Activated CD4-positive, alpha-beta T cell treated with anti-CD3 and anti-CD28 coated beads, Interleukin-2, Interleukin-6, amounts not matched to agents 100 ng/mL and 50 ng/mL, durations not matched to agents 16 hours and 8 hours (primary cell): ENCODE measurements at regions not wholly inside any gene's neighbourhood (a gene's known extent, or its start where the extent isn't known, plus 50 kb on each side); places are given as distances from the start of the nearest gene placed in this dataset.

Experiments
- DNase-seq: peaks from one replicate; pipeline ENCODE4 v3.0.0-alpha.2; 2020

DNA sequence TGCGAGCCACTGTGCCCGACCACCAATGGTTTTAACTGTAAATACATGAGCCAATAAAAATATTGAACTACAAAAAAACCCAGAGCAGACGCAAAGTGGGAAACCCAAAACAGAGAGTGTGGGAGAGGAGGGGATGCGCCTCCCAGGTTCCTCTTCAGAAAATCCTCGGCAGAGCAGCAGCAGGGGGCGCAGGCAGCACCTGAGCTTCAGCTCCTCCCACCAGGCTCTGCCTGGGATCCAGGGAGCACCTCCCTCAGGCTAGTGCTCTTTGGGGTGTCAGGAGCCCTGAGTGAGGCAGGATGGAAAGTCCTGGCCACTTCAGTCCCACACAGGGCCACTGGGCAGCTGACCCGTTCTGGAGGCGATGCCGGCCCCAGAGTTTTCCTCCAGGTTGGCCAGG is 536.9 kb upstream of the CDH4 start:
- DNase-seq, result no peak

DNA sequence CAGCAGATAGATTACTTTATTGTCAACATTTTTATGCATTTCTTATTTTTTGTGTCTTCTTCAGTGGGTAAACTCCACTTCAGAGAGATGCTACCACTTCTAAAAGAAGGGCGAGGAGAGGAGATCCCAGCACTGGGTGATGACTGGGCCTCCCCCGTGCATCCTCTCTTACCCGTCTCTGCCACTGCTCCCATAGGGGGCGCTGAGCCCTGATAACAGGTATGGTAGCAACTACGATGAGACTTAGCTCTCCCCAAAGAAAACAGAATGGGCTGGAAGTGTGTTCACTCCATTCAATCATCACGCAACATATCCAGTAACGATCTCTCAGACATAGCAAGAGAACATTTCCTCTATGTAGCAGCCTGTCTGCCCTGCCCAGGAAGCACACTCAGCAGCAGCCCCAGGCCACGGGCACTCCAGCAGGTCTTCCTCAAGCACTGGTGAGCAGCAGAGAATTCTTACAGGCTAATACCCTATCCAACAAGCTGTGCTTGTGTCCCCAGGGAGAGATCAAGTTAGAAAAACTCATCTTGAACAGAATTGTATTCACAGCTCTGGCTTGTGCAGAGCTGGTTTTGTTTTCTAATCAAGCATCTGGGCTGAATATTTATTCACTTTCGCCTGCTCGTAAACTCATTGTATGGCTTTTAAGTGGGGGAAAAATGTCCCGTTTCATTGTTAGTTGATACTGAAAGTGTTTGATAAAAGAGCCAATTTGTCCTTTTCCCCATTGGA is 533.1 kb upstream of the CDH4 start:
- peak; percentile 12 for DNase-seq

DNA sequence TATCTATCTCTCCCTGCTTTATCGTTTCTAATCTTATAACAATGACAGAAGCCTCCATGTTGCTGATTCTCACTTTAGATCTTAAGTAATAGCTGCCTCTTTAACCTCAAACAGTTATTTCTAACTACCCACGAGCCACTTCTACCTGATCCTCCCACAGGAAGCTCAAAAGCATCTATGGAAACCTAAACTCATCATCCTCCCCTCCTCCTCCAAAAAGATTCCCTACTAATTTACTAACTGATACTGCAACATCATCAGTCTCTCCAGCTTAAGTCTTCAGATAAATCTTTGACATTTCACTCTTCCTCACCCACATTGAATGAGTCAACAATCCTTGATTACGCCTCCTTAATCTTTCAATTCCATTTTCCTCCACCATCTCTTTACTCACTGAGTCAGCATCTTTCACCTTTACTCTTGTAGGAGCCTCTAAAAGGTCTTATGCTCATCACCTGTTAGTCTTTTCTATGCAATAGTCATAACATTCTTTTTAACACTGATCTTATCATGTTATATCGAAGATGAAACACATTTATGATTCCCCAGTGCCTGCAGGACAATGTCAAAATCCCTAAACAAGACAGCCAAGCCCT is 526.7 kb upstream of the CDH4 start:
- DNase-seq, result no peak

DNA sequence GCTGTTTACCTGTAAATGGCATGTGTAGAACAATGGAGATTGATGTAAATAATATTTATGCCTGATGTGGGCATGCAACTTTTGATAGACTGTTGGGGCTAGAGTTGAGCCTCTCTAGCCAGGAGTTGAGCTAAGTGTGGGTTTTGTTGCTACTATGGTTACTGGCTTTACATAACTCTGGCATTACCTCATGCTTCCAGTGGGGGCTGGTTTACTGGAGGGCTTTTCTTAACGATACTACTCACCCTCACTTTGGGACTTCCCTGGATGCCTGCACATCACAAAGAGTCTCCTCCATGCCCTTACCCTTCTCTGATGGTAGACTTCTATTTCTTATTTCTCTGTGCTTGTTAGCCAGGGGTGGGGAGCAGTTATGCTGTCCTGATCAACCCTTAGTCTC is 524.6 kb upstream of the CDH4 start:
- DNase-seq, result no peak

DNA sequence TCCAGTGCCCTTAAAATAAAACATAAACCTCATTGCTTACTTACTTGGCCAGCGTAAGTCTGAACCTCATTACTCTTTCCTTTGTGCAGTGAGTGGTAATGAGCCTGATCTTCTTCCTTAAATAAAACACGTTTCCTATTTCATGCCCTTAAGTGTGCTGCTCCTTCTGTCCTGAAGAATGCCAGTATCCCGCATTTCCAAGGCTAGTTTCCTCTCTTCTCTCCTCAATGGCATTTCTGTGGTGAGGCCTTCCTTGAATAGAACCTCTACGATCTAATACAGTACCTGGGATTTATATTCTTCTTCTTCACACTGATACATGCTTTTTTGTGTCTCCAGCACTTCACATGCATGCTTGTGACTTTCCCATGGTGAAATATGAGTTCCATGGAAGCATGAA is 523.4 kb upstream of the CDH4 start:
- DNase-seq, result no peak

DNA sequence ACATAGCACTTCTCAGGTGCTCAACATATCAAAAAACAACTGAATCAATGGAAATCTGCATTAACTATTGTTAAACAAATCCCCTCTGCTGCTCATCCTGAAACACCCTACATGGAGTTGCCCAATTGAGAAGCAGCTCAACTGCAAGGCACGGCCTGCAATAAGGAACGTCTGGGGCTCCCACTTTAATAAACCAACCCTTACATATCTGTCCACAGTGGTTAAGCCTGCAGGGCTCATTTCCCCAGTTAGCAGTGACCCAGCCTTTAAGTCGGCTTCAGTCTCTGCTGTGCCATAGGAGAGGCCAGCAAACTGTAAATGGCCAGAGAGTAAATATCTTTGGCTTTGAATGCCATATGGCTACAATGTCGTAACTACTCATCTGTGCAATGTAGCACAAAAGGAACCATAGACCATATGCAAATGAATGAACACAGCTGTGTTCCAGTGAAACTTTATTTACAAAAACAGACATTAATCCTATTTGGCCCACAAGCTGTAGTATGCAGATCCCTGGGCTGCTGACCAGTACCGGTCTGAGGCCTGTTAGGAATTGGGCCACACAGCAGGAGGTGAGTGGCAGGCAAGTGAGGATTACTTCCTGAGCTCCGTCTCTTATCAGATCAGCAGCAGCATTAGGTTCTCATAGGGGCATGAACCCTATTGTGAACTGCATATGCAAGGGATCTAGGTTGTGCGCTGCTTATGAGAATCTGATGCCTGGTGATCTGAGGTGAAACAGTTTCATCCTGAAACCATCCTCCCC is 522.7 kb upstream of the CDH4 start:
- DNase-seq, result no peak

DNA sequence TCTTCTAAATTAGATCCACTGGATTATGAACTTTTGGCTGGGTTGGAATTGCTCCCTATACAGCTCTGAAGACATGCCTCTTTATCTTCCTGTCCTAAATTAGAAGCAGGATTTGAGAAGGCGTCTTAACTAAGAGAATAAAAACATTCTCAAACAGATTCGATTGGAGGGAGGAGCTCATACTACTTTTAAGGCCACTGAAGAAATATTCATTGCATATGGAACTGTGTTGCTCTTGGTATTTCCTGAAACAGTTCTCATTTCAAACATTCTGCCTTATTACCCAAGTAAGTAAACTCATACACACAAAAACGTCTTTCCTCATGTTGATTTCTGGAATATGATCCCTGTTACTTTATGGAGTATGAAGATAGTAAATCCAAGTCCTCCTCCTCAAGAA is 519.7 kb upstream of the CDH4 start:
- no peak for DNase-seq

DNA sequence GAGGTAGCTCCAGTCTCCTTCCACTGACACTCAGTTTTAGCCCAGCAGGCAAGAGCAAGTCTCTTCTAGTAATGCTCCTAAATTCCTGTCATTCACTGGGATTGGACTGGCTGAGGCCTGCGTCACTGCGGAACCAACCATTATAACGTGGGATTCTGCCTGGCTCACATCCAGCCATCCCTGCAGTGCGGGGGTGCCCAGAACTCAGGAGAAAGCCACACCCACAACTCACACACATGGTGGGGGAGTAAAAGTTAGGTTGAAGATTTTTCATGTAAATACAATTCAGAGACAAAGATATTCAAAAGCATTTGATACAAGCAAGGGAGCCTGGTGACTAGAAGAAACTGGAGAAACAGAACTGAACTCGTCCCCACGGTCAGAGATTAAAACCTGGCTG is 504.0 kb upstream of the CDH4 start:
- DNase-seq, result no peak

DNA sequence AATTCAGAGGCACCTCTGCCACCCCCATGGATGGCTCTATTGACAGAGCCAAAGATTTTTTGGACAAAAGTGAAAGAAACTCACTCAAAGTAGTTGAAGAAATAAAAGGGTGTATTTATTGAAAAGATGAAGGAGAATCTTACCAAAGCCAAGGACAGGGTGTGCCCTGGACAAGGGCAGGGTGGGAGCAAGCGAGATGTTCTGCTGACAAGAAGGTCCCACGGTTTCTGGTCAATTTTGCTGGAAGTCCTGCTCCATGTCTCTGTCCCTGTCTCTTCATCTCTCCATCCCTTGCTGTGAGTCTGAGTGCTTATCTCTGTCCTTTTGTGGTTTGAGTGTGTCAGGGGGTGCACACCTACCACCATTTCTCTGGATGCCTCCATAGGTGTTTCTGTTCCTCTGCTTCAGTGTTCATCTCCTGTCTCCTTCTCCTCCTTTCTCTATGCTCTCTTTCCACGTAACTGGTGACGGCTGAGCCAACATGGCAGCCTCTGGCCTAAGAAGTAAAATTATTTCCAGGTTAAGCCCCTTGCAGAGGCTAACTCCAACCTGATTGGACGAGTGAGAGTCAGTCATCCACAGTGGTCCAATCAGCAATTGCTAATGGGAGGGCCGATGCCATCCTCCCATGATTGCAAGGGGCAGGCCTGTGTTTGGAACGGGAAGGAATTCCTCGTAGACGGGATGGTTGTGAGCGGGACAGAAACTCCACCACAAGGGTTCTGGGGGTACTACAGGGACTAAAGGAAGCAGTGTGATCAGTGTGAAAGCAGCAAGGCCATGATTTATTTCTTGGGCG is 502.1 kb upstream of the CDH4 start:
- DNase-seq, result no peak

DNA sequence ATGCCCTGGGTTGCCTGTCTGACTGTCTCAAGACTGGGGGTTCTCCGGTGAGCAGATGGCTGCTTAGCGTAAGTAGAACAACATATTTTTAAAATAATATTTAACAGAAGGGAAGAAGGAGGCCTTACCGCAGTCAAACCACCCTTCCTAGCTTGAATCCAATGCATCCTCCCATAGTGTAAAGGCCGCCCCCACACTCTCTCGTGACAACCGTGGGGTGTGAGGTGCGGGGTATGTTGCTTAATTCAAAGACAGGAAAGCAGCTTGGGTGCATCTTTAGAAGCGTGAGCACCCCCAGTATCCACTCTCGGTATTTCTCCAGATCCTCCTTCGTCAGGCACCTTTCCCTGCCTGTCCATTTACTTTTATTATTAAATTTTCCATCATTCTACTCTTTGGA is 501.2 kb upstream of the CDH4 start:
- no peak for DNase-seq

DNA sequence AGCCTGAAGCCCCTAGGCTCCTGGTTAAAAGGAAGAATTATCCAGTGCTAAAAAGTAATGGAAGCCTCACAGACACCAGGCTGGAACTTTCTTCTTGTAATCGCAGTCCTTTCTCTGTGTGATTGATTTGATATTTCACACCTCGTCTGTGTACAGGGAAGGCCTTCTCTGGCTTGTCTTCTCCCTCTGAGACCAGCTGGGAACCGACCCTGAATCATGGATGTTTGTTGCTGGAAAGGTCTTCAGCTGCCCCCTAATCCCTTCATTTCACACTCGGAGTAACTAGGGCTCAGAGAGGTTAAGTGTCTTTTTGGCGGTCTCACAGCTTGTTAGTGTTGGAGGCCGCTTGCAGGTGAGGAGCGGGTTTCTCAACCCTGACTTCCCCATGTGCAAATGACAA is 500.2 kb upstream of the CDH4 start:
- no peak for DNase-seq

DNA sequence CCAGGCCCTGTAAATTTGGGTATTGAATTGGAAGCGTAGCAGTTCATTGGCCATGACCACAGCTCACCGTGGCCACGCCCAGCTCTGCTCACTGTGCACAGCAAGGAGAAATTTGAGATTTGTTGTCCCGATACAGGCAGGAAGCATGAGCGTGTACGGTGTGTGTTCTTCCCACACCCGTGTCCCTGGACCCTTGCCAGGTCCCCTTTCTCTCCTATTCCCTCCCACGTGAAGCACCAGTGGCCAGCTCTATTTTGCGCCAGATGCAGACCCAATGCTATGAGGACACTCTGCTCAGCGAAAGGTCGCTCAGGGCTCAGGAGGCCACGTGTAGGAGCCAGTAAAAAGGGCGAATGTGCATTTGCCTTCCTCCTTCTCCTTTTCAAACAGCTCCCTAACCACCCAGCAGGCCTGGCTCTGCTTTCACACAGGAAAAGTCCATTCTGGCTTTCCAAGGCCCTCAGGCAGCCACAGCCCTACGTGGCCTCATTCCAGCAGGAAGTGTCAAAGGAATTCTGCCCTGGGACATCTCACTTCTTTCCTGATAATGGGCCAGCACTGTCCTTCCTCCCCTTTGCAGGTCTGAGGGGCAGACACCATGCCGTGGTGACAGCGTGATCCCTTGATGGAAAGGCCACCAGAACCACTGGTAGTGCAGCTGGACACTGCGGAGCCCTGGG is 499.2 kb upstream of the CDH4 start:
- DNase-seq, result no peak

DNA sequence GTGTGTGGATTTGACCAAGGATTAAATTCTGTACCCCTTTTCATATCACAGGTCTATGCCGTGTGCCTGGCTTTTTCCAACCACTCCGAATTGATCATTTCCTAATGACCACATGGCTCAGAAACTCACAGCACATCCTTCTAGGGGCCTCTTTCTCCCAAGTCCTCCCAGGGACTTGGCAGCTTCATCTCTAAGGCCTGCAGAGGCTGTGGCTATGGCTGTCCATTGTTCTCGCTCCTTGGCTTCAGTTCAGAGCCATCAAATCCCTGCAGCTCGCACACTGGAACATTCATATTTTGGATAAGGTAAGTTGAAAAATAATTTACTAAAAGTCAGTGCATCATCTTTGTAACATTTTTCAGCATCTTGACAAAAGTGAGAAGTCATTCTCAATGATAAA is 497.2 kb upstream of the CDH4 start:
- DNase-seq, result no peak

DNA sequence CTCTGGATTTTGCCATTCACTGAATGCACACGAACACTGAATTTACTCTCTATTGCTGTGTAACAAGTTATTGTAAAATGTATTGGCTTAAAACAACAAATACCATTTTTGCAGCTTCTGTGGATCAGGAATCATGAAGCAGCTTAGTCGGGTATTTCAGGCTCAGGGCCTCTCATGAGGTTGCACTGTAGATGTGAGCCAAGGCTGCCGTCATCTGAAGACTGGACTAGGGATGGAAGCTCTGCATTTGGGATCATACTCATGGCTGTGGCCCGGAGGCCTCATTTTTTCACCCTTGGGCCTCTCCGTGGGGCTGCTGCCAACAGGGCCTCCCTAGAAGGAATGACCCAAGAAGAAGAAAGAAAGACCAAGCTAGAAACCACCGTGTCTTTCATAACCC is 492.4 kb upstream of the CDH4 start:
- DNase-seq, result no peak

DNA sequence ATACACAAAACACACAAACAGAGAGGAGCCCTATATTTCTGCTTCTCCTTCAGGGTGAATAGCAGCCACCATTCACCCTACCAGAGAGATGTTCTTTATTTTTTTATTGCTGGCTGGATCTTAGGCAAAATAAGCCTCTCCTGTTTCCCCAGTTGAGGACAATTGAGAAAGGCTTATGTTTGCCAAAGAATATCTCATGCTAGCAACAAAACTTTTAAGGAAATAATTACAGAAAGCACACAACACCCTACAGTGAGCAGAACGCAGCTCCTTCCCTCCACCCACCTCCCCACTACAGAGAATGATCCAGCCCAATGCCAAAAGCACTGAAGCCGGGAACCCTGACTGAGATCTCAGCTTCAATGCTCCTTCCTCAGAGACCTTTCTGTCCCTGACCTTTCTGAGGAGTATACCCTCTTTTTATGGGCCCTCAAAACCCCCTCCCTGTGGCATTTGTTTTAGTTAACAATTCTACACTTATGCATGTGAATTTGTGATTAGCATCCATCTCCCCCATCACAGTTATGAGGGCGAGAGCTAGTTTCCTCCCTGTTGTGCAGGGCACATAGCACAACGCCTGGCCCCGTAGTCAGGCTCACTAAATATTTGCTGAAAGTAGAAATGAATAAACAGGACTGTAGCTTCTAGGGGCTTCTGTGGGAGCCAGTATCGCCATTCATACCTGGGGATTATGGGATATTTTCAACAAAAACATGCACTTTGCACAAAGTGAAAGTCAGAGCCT is 491.6 kb upstream of the CDH4 start:
- DNase-seq, result no peak

DNA sequence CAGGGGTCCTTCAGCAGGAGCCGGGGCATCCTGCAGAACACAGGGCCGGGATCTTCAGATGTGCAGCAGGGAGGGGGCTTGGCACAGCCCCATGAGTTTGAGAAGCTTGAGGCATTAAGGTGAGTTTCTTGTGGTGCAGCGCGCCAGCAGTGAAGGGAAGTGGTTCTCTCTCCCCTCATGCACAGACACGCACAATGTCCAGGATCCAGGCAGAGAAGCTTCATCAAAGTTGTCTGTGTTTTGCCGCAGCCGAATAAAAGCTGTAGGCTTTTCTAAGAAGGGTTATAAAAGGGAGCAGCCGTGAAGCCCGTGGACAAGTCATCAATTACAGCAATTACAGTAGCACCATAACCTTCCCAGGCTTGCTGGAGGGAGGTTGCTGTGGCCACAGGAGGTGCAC is 491.0 kb upstream of the CDH4 start:
- no peak for DNase-seq

DNA sequence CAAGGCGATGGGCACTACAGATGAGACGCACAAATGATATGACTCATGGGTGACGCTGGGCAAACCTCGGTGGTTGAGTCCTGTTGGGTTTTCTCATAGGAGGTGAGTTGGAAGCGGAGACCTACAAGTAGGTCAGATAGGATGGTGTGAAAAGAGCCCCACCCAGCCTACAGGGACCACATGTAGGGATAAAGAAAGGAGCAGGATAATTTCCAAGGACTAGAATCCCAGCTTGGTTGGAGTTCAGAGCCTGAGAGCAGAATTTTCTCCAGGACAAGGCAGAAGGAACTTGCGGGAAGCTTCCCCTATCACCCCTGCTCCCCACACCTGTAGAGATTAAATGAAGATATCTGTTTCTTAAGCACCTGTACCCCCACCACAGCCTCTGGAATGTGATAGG is 489.7 kb upstream of the CDH4 start:
- DNase-seq, result no peak

DNA sequence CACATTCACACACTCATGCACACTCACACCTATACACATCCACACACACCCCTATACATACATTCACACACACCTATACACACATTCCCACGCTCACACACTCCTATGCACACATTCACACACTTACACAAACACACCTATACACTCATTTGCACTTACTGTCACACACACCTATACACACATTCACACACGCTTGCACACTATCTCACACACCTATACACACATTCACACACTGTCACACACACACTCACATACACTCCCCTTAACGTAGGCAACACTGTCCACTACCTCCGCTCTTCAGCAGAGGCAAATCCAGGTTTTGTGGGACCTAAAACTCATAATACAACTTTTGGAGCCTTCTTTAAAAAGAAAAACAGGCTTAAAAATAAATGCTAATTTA is 487.7 kb upstream of the CDH4 start:
- no peak for DNase-seq

DNA sequence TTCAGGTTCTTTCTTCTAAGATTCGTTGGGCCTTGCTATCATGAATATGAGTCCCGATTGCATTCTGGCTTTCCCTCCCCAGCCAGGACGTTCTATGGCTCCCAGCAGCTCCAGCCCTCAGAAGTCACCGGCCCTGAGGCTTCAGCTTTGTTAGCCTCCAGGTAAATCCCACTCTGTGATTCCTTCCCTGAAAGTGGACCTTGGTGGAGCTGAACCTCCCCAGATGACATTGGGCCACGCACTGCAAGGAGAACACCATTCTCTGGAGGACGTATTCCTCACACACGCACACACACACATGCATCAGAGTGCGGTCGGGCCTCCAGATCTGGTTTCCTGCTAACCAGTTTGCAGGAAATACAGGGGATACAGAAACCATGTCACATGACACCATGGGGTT is 487.3 kb upstream of the CDH4 start:
- DNase-seq, result no peak

DNA sequence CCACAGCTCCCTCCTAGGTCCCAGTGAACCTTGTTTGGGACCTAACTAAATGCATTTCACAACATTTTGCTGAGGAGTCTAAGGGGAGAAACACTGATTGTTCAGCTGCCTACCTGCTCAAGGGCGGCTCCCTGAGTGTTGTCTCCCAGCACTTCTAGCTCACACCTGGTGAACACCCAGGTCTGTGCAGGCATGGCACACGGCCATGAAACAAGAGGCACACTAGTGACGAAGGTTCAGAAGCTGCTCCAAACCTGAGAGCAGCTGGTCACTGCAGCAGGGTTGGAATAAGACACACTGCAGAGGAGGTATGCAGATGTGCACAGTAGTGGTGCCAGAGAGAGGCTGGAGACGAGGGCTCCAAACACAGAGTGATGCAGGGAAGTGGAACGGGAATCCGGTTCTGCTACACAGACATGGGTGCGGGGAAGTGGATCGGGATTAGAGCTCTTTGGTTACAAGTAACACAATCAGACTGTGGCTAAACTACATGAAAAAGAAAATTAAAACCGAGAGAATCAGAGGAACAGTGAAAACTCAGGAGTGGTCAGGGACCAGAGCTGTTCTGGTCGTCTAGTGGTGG is 486.1 kb upstream of the CDH4 start:
- DNase-seq, result no peak

DNA sequence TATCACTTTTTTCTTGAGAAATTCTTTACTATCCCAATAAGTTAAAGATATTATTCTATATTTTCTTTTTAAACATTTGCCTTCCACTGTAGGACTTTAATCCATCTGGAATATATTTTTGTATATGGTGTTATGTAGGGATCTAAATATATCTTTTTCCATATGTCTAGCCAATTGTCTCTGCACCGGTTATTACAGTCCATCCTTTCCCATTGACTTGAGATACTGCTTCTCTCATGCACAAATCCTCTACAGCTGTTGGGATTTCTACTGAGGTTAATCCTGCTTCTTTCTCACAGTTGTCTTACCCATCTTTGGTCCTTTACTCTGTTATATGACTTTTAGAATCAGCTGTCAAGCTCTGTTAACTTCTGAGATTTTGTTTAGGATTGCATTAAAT is 483.8 kb upstream of the CDH4 start:
- DNase-seq, result no peak
